C4-2B (cell line): ENCODE measurements at regions not wholly inside any gene's neighbourhood (a gene's known extent, or its start where the extent isn't known, plus 50 kb on each side); places are given as distances from the start of the nearest gene placed in this dataset.

Source experiments
- CTCF ChIP-seq: fragments of 450-650 bp; conservative IDR thresholded peaks from 2 replicates; pipeline ENCODE4 v1.5.1; 2017; ENCODE audit warnings: mild to moderate bottlenecking
- ZFX ChIP-seq: fragments of 450-650 bp; IDR thresholded peaks from 2 replicates; pipeline ENCODE4 v1.6.1; 2017

DNA sequence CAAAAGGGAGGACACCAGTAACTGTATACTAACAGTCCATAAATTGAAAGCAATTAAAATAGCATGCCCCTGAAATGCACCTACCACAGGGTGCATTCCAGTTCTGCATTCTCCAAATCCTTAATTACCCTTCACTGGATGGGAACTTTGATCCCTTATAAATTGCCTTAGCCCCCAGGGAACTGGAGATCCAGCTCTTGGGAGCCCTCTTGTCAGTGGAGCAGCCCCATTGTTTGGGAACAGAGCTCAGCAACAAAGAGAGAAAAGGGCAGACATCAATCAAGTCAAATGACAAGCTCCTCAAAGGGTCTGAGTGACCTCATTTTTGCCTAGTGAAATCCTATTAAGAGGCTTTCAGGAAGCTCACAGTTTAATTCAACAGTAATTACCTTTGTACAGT is 472.6 kb downstream of the XPNPEP1 start:
- TF ChIP-seq CTCF, result no peak
- TF ChIP-seq ZFX, result no peak
